Fibroblast of the conjunctiva (primary cell): ENCODE measurements at regions not wholly inside any gene's neighbourhood (a gene's known extent, or its start where the extent isn't known, plus 50 kb on each side); places are given as distances from the start of the nearest gene placed in this dataset.

Source experiments
- DNase-seq: peaks from one replicate; pipeline ENCODE4 v3.0.0-alpha.2; 2010; ENCODE audit warnings: low read depth

DNA sequence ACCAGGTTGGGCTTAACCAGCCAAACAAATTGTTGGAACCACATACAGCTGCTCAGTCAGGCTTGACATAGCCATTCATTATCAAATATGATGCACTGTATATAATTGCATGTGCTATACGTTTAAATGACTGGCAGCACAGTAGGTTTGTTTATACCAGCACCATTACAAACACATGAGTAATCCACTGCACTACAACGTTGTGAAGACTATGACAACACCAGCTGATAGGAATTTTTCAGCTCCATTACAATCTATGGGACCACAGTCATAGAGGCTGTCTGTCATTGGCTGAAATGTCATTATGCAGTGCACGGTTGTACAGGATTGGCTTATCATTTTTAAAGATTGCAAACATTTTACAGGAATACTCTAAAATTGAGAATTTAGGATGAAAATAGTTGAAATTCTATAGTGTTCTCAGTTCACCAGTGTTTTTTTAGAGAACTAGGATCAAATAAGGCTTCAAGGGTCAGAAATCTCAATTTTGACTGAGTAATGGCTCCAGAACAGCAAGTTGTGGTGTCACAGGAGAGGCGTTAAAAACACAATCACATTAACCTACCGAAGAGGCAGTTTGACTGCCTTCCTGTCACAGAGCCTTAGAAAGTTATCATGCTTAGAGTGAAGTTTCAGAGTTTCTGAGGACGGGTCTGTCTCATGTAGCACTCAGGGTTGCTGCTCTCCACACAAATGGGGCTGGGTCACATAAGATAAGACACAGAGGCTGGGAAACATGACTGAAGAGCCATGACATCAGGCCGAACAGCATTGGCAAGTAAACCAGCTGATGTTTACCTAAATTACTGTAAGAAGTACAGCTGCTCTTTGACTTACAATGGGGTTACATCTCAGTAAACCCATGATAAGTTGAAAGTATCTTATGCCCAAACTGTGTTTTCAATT lies 60.7 kb upstream of the SMLR1 start:
- no peak for DNase-seq

- DNase-seq: no peak
These were observed 57.3 kb upstream of the SMLR1 start for GRCh38 chr6:130769861-130770260.

DNA sequence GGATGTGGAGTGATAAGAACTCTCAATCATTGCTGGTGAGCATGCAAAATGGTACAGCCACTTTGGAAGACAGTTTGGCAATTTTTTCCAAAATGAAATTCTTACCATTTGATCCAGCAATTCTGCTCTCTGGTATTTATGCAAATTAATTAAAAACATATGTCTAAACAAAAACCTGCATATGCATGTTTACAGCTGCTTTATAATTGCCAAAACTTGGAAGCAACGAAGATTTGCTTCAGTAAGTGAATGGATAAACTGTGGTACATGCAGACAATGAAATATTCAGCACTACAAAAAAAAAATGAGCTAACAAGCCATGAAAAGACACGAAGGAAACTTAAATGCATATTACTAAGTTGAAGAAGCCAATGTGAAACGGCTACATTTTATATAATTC lies 55.5 kb upstream of the SMLR1 start:
- no peak for DNase-seq

GRCh38 chr6:130773860-130774259 lies 53.3 kb upstream of the SMLR1 start:
- DNase-seq: no peak

DNA sequence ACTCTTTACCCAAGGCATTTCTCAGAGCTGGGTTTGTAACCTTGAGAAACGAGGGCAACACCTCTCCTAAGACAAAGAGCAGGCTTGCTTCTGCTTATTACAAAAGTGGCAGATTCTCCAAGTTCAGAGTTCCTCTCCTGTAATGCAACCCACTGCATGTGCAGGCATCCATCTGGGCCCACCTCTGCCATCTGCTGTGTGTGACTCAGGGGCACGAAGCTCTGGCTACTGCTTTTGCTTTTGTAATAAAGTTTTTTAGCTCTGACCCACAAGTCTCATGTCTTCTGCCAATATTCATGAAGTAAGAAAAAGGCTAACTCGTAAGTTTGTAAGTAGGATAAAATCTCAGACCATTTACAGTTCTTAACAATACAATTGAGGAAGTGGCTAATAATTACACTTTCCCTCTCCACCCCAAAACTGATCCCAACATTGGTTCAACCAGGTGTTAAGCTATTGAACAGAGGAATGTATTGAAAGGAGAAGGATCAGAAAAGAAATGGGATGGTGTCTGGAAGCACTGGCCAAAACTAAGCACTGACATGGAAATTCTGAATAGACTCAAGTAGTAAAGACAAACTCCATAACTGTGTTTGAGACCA lies 51.7 kb upstream of the SMLR1 start:
- no peak for DNase-seq

DNA sequence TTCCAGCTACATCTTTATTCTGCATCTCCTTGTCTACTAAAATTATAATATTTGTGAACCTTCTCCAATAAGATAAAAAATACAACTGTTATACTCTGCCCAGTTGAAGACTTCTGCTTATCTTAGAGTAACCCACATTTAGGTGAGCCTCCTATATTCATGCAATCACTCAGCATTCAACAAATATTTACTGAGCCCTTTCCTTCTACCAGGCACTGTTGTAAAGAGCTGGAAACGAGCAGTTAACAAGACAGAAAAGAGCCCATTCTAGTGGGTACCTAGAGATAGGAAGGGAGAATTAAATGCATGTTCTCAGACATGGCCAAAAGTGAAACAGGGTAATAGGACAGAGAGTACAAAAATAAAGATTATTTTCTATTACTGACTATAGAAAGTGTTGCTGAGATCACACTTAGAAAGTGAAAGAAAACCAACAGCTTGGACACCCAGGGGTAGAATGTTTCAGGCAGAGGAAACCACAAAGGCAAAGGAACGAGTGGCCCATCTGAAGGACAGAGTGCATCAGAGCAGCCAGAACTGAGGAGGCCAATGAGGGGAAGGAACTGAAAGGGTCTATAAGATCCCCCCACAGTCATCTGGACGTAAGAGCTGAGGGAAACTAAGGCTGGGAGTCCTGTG lies 50.8 kb upstream of the SMLR1 start:
- no peak for DNase-seq
